ENCODE measurements at regions not wholly inside any gene's neighbourhood (a gene's known extent, or its start where the extent isn't known, plus 50 kb on each side); places are given as distances from the start of the nearest gene placed in this dataset.

DNA sequence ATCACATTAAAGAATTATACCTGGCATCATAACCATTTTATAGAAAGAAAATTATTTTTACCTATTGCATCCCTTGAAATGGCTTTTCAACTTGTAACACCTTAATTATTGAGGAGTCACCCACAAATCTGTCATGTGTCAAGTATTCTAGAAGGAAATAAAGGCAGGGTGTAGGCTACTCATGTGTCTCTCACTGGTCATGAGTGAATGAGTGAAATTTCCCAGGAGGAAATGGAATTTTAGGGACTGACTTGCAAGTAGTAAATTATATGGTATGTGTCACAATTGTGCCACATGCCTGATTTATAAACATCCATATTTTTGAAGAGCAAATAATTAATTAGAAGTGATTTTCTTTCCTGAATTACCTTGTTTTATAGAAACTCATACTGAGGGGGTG lies 310.5 kb upstream of the ADAMTS9 start:
- peak; percentile 47 for DNase-seq (ENCODE audit: low read depth)

- no peak for DNase-seq (ENCODE audit: low read depth)
Observed at GRCh38 chr3:64995857-64996551, 308.2 kb upstream of the ADAMTS9 start.

- no peak for DNase-seq (ENCODE audit: low read depth)
Observed at GRCh38 chr3:64993781-64994180, 306.0 kb upstream of the ADAMTS9 start.

DNA sequence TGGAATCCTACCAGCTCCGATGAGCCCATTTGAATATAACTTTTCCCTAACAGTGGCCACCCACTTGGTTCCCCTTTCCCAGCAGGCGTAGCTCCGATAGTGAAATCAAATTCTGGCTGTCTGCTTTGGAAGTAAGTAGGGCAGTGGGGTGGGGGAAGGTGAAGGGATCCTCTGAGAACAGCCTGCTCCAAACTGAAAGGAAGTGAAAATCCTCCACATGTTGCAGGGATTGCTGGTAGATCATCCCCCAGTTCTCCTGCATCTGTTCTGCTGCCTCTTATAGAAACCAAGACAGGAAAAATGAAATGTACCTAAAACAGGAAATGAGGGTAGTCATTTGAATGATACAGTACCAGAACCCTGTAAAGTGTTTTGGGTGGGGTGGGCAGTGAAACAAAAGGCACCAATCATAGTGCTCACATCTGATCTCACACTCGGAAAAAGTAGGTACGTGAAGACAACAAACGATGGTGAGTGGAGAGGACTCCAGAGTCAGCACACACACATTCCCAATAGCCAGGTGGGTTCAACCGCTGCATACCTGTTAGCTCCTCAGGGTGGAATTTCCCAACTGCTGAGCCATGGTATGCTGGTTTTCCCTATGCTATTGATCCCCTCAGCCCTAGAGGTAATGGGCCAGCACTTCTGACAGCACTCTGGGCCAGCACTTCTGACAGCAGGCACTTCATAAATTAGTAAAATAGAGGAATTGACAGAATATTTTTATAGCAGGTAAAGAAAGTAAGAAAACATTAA lies 304.9 kb upstream of the ADAMTS9 start:
- no peak for DNase-seq (ENCODE audit: low read depth)

GRCh38 chr3:64988188-64988587 lies 300.4 kb upstream of the ADAMTS9 start:
- peak; percentile 67 for DNase-seq (ENCODE audit: low read depth)

GRCh38 chr3:64987726-64988125 lies 299.9 kb upstream of the ADAMTS9 start:
- no peak for DNase-seq (ENCODE audit: low read depth)

DNA sequence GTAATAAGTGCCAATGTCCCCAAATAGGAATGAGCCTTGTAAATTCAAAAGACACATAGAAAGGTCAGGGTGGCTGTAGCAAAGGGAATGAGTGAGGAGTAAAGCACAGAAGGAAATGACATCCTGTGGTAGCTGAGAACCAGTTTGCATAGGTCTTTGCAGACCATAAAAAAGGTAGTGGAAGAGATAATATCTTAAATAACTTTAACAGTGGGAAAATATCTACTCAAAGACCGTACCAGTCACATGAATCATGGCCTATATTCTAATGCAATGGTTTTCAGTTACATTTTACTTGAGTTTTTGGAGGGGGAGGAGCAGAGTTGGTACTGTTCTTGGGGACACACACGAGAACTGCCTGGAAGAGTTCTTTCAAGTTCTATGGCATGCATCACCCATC lies 297.3 kb upstream of the ADAMTS9 start:
- no peak for DNase-seq (ENCODE audit: low read depth)

GRCh38 chr3:64983583-64984359 lies 296.0 kb upstream of the ADAMTS9 start:
- DNase-seq (ENCODE audit: low read depth): no peak

DNA sequence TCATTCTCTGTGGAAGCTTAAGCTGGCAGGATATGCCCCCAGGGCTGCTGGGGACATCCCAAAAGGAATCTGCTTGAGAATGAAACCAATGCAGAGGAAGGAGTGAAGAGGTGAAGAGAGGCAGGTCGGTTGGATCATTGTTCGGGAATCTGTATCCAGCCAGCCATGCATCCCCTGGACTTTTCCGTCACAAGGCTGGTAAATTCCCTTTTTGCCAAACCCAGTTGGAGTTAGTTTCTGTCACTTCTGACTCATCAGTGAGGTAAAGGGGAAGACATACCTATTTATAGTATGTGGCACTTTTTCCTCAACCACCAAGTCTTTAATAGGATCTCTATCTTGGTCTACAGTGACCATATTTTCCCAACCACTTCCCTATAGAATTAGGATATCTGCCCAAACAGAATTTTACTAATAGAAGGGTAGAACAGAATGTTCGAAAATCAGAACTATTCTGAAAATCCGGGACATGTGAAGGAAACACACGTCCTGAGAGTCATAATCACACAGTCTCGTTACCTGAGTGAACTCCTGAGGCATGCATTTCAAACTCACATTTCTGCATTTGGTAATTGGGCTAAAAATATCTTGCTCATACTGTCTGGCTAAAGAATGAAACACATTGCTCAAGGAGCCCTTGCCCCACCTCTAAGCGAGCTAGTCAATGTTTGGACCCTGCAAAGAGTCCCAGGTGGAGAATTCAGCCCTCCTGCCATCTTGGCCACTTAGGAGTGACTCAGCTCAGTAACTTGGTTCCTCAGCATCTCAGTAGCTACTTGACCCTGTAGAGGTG lies 289.7 kb upstream of the ADAMTS9 start:
- DNase-seq (ENCODE audit: low read depth): peak; percentile 98

- no peak for DNase-seq (ENCODE audit: low read depth)
Observed at GRCh38 chr3:64976456-64976855, 288.7 kb upstream of the ADAMTS9 start.

DNA sequence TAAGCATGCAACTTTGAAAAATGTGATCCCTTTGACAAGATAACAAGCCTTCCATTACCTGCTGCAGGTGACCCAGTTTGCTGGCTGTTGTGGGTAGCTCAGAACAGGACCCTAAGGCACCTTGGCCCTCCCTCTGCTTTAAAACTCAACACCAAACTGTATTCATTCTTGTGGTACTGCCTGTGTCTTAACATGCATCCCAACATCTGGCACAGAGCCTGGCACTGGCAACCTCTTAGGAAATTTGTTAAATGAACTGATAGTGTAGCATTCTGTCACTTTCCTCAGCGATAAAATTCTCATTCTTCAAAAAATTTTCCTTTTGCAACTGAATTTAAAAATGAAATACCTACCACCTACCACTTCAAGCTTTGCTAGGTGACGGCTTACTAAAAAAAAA lies 287.3 kb upstream of the ADAMTS9 start:
- no peak for DNase-seq (ENCODE audit: low read depth)

GRCh38 chr3:64974401-64974800 lies 286.6 kb upstream of the ADAMTS9 start:
- peak; percentile 52 for DNase-seq (ENCODE audit: low read depth)

GRCh38 chr3:64972793-64973192 lies 285.0 kb upstream of the ADAMTS9 start:
- peak; percentile 46 for DNase-seq (ENCODE audit: low read depth)

DNA sequence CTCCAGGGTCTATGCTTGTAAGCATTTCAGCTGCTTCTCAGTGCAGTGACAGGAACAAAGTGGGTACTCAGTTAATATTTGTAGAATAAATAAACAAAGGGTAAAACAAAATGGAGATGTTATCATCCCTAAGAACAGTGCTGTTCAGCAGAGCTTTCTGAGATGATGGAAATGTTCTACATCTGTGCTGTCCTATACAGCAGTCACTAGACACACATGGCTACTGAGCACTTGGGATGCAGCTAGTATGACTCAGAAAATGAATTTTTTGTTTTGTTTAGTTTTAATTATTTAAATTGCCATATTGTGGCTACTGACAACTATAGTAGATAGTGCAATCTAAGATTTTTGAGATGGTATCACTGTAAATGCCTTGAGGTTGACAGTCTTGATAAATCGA lies 283.8 kb upstream of the ADAMTS9 start:
- no peak for DNase-seq (ENCODE audit: low read depth)

GRCh38 chr3:64970634-64971033 lies 282.8 kb upstream of the ADAMTS9 start:
- no peak for DNase-seq (ENCODE audit: low read depth)

DNA sequence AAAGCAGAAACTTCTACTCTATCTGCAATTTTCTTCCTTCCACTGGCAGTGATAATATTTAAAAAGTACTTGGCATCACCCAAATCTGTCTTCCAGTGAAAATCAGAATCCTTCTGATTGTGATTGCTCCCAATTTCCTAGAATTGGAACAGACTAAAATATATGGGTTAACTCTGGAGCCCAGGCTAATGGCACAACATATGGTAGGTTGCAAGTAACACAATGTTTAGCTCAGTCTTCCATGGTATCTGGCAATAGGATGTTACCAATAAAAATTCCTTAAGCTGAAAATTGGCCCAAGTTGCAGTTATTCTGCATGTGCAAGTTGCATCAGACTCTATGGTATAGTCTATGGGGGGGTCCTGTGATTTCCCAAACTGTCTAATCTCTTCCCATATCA lies 273.5 kb upstream of the ADAMTS9 start:
- DNase-seq (ENCODE audit: low read depth): no peak

- DNase-seq (ENCODE audit: low read depth): no peak
Observed at GRCh38 chr3:64958199-64958843, 270.5 kb upstream of the ADAMTS9 start.

DNA sequence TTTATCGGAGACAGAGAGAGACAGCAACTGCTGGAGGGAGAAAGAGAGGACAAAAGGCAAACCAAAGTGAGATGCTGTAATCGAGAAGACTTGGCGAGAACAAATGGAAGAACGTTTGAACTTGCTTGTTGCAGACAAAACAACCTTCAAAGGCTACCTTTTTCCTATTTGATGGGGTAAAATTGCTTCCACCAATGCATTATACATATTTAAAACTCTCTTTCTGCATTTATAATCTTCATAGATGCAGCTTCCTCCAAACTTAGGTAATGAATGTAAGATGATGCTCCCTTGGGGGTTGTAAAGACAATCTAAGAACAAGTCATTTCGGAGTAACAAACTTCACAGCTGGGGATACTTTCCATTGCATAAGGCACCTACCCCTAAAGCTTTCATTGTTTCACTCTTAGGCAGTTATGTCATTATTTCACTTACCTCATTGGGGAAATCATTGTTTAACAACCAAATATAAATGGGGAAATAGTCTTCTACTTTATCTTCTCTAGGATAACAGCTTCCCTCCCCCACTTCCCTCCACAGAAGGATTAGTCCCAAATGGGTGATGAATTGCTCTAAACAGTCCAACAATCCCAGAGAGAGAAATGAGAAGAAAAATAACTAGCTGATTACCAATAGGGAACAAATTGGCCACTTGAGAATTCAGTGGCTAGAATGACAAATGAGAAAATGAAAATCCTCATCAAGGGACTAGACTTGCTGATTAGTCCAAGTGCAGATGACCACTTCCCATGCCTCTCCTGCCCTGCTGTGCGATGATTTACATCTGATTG lies 269.8 kb upstream of the ADAMTS9 start:
- DNase-seq (ENCODE audit: low read depth): no peak

DNA sequence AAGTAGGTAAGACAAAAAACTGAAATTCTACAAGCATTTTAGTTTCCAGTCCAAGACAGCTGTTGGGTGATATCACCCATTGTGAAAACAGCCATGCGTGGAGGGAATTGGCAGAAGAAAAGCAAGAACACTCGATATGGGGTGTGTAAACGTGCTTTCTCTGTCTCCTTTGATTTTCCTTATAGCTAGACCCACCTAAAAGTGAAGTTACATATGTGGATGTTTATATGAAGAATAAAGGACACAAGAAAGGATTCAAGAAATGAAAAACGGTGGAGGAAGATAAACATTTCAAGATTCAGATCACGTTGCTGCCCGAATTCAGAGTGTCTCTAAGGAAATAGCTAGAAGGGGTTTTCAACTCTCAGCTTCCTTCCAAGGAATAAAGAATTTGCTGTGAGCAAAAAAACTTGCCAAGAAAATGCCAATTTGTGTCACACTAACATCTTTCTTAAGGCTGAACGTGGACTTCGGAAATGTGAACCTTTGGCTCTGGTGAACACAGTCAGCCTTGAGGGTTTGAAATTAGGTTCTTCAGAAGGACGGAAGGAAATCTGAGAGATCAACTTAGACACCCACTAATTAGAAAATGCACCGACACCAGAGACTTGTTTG lies 269.0 kb upstream of the ADAMTS9 start:
- DNase-seq (ENCODE audit: low read depth): no peak

DNA sequence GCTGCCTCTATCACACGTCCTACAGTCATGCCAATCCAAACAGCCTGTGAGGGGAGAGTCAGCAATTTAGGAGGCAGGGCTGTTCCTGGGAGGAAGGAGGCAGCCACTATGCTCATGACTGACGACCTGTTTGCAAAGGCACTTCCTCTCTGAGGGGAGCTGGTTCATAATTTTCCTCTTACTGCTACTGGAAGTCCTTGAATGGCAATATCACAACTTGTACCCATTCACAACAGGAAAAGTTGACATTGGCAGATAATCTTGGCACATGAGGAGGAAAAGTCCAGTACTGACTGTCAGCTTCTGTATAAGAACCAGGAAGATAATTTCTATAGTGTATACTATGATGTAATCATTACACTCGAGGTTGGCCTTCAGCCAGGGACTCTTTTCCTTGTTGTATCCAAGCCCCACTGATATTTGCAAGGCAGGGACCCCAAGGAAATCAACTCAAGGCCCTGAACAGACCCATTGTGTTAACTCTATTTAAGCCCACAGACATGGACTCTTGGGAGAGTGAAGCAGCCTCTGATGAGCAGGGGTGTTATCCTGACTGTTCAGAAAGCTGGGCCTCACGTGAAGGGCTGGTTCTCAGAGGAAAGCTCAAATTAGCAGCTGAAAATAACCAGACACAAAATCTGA lies 267.3 kb upstream of the ADAMTS9 start:
- DNase-seq (ENCODE audit: low read depth): no peak

All from renal cortical epithelial cell (primary cell).